ENCODE measurements at regions not wholly inside any gene's neighbourhood (a gene's known extent, or its start where the extent isn't known, plus 50 kb on each side); places are given as distances from the start of the nearest gene placed in this dataset.

DNA sequence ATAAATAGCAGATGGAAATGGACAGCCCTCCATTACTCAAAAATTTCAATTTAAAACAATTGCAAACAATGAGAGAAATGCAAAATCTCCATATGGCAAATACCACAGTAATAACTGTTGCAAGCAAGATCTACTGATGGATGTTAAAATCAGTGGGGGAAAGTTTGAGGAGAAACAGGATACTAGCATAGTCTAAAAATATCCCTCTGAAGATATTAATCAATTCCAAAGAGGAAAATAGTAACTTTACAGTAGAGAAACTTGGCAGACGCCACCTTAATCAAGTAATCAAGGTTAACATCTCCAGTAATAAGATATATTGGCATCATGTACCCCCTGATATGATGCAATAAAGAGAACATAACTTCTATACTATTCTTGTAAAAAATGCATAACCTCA, 344.8 kb downstream of the ZNF674 start:
- ChIA-PET CTCF (ENCODE audit: low intra/inter-chr PET ratio, low total read pairs) (no interaction called here), POLR2A (no interaction called here)
- in situ Hi-C loops (cut with HindIII; ENCODE audit: extremely low pct_ligation_motif_present, low pct_unique_long_range_greater_than_20kb) (no loop called here), intact Hi-C loops (cut with micrococcal nuclease; ENCODE audit: unreplicated experiment) (no loop called here)
- no peak overlapping the region for H3K4me2 ChIP-seq (ENCODE audit: low read depth, low read length)
- no TSS peak for BruUV-seq (replicated peaks)
- no peaks in the 10 kb centered on the region for H4K20me1 ChIP-seq (ENCODE audit: insufficient read depth, low read length)
- DNase-seq (ENCODE audit: low spot score): no peak
- H3K4me3 ChIP-seq (replicated peaks in 1 of 3; ENCODE audit: insufficient read depth in 1 of 3, low read depth in 2 of 3, low read length in 3 of 3): no peak overlapping the region
- H3K27ac ChIP-seq (ENCODE audit: extremely low read length, insufficient read depth, low read length): no peak overlapping the region
- H3K9ac ChIP-seq (ENCODE audit: insufficient read depth, low read depth, low read length): no peak overlapping the region
- no peak for FAIRE-seq
- H3K4me1 ChIP-seq (ENCODE audit: insufficient read depth, low read length): no peaks in the 10 kb centered on the region
- ATAC-seq: no peak
- H2AFZ ChIP-seq (ENCODE audit: low read length): no peak overlapping the region
- H3K27me3 ChIP-seq (ENCODE audit: control insufficient read depth in 1 of 2, insufficient read depth in 2 of 2, low read length in 2 of 2): no peaks in the 10 kb centered on the region
- H3K36me3 ChIP-seq (replicated peaks in 1 of 2; ENCODE audit: control insufficient read depth in 1 of 2, insufficient read depth in 2 of 2, low read length in 2 of 2): no peaks in the 10 kb centered on the region
- H3K9me3 ChIP-seq (ENCODE audit: low read length): no peaks in the 10 kb centered on the region
- no peaks in the 10 kb centered on the region for H3K79me2 ChIP-seq (ENCODE audit: insufficient read depth, low read length)
- TF ChIP-seq ZNF138 (CRISPR knock-in tag; IDR thresholded peaks at IDR 0.05; ENCODE audit: low read depth): no peak
- no peak for TF ChIP-seq ZBTB1 (CRISPR knock-in tag; IDR thresholded peaks at IDR 0.05; ENCODE audit: borderline replicate concordance)
- TF ChIP-seq CBX5 (CRISPR knock-in tag; IDR thresholded peaks at IDR 0.05; ENCODE audit: borderline replicate concordance): no peak
- TF ChIP-seq, protein P1, sequence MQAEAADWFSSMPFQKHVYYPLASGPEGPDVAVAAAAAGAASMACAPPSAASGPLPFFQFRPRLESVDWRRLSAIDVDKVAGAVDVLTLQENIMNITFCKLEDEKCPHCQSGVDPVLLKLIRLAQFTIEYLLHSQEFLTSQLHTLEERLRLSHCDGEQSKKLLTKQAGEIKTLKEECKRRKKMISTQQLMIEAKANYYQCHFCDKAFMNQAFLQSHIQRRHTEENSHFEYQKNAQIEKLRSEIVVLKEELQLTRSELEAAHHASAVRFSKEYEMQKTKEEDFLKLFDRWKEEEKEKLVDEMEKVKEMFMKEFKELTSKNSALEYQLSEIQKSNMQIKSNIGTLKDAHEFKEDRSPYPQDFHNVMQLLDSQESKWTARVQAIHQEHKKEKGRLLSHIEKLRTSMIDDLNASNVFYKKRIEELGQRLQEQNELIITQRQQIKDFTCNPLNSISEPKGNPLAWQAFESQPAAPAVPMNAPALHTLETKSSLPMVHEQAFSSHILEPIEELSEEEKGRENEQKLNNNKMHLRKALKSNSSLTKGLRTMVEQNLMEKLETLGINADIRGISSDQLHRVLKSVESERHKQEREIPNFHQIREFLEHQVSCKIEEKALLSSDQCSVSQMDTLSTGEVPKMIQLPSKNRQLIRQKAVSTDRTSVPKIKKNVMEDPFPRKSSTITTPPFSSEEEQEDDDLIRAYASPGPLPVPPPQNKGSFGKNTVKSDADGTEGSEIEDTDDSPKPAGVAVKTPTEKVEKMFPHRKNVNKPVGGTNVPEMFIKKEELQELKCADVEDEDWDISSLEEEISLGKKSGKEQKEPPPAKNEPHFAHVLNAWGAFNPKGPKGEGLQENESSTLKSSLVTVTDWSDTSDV (CRISPR knock-in tag; IDR thresholded peaks at IDR 0.05): no peak
- no peak for TF ChIP-seq ZNF431 (CRISPR knock-in tag; IDR thresholded peaks at IDR 0.05; ENCODE audit: borderline replicate concordance, low read depth)
- no peak for TF ChIP-seq CHCHD3 (CRISPR knock-in tag; IDR thresholded peaks at IDR 0.05)
- TF ChIP-seq ZNF569 (CRISPR knock-in tag; IDR thresholded peaks at IDR 0.05; ENCODE audit: borderline replicate concordance): no peak
- TF ChIP-seq ONECUT2 (CRISPR knock-in tag; IDR thresholded peaks at IDR 0.05): no peak
- TF ChIP-seq, protein P2, sequence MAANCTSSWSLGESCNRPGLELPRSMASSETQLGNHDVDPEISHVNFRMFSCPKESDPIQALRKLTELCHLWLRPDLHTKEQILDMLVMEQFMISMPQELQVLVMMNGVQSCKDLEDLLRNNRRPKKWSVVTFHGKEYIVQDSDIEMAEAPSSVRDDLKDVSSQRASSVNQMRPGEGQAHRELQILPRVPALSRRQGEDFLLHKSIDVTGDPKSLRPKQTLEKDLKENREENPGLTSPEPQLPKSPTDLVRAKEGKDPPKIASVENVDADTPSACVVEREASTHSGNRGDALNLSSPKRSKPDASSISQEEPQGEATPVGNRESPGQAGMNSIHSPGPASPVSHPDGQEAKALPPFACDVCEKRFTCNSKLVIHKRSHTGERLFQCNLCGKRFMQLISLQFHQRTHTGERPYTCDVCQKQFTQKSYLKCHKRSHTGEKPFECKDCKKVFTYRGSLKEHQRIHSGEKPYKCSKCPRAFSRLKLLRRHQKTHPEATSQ (CRISPR knock-in tag; IDR thresholded peaks at IDR 0.05; ENCODE audit: borderline replicate concordance): no peak
- TF ChIP-seq, protein P3, sequence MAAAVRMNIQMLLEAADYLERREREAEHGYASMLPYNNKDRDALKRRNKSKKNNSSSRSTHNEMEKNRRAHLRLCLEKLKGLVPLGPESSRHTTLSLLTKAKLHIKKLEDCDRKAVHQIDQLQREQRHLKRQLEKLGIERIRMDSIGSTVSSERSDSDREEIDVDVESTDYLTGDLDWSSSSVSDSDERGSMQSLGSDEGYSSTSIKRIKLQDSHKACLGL (CRISPR knock-in tag; IDR thresholded peaks at IDR 0.05): no peak
- TF ChIP-seq FOXP1 (IDR thresholded peaks at IDR 0.05): no peak
- no peak for TF ChIP-seq FOXP1 (CRISPR knock-in tag; IDR thresholded peaks at IDR 0.05)
- TF ChIP-seq RCOR2 (CRISPR knock-in tag; IDR thresholded peaks at IDR 0.05): no peak
- TF ChIP-seq, protein P4, sequence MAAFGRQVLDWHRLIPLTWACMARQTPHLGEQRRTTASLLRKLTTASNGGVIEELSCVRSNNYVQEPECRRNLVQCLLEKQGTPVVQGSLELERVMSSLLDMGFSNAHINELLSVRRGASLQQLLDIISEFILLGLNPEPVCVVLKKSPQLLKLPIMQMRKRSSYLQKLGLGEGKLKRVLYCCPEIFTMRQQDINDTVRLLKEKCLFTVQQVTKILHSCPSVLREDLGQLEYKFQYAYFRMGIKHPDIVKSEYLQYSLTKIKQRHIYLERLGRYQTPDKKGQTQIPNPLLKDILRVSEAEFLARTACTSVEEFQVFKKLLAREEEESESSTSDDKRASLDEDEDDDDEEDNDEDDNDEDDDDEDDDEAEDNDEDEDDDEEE (CRISPR knock-in tag; IDR thresholded peaks at IDR 0.05): no peak
- TF ChIP-seq SUZ12 (IDR thresholded peaks at IDR 0.05; ENCODE audit: low read depth, low read length): no peak
- TF ChIP-seq ZNF225 (CRISPR knock-in tag; IDR thresholded peaks at IDR 0.05): no peak
- no peak for TF ChIP-seq ZNF331 (CRISPR knock-in tag; IDR thresholded peaks at IDR 0.05)
- WGBS (ENCODE audit: low lambda C conversion rate): 95% methylated on average over 1 of the region's 1 CpG
